DOHH2 (cell line): ENCODE measurements at regions not wholly inside any gene's neighbourhood (a gene's known extent, or its start where the extent isn't known, plus 50 kb on each side); places are given as distances from the start of the nearest gene placed in this dataset.

Source experiments
- H3F3A ChIP-seq: fragments of 200-600 bp; sonication (generic), shearing (Covaris generic); 2 replicates; pipeline ENCODE4 v1.6.0; 2016; ENCODE audit warnings: antibody characterized with exemption, mild to moderate bottlenecking; ENCODE audit not compliant: control insufficient read depth, insufficient read depth
- H3K27ac ChIP-seq: fragments of 200-600 bp; sonication (generic); 2 replicates; pipeline ENCODE4 v1.5.1; 2014; ENCODE audit warnings: low read depth, mild to moderate bottlenecking, low read length, moderate library complexity
- H3K27me3 ChIP-seq: fragments of 200-600 bp; sonication (generic); 2 replicates; pipeline ENCODE4 v1.6.1; 2014; ENCODE audit warnings: mild to moderate bottlenecking, low read length, mixed read lengths; ENCODE audit not compliant: control insufficient read depth
- H3K36me3 ChIP-seq: fragments of 200-600 bp; sonication (generic); 2 replicates; pipeline ENCODE4 v1.6.1; 2014; ENCODE audit warnings: mild to moderate bottlenecking, low read length, moderate library complexity, mixed read lengths; ENCODE audit not compliant: control insufficient read depth
- H3K4me1 ChIP-seq: fragments of 200-600 bp; sonication (generic); 2 replicates; pipeline ENCODE4 v1.6.1; 2014; ENCODE audit warnings: mild to moderate bottlenecking, low read length, mixed read lengths; ENCODE audit not compliant: control insufficient read depth
- H3K4me2 ChIP-seq: fragments of 200-600 bp; sonication (generic); 2 replicates; pipeline ENCODE4 v1.6.0; 2014; ENCODE audit warnings: mild to moderate bottlenecking, low read length, moderate library complexity
- H3K4me3 ChIP-seq: fragments of 200-600 bp; sonication (generic); 2 replicates; pipeline ENCODE4 v1.5.1; 2014; ENCODE audit warnings: mild to moderate bottlenecking, low read length, mixed read lengths
- H3K79me2 ChIP-seq: fragments of 200-600 bp; sonication (generic); 2 replicates; pipeline ENCODE4 v1.6.1; 2014; ENCODE audit warnings: mild to moderate bottlenecking, low read length, mixed read lengths; ENCODE audit not compliant: control insufficient read depth
- H3K9me2 ChIP-seq: fragments of 200-600 bp; sonication (generic); replicated peaks from 2 replicates; pipeline ENCODE4 v1.6.1; 2014; ENCODE audit warnings: mild to moderate bottlenecking, low read length, mixed read lengths; ENCODE audit not compliant: control insufficient read depth
- H3K9me3 ChIP-seq: fragments of 200-600 bp; sonication (generic); 2 replicates; pipeline ENCODE4 v1.6.1; 2014; ENCODE audit warnings: antibody characterized with exemption, low read length, mixed read lengths; ENCODE audit not compliant: control insufficient read depth, insufficient read depth
- H4K20me1 ChIP-seq: fragments of 200-600 bp; sonication (generic); 2 replicates; pipeline ENCODE4 v1.6.0; 2014; ENCODE audit warnings: low read depth, mild to moderate bottlenecking, antibody characterized with exemption, low read length, moderate library complexity; ENCODE audit not compliant: control insufficient read depth, insufficient read depth
- EZH2phosphoT487 ChIP-seq: fragments of 200-600 bp; sonication (generic); IDR thresholded peaks from 2 replicates; pipeline ENCODE4 v1.6.1; 2017; ENCODE audit warnings: borderline replicate concordance, mild to moderate bottlenecking, antibody characterized with exemption, low read length, moderate library complexity, mixed read lengths
- TF ChIP-seq, protein P1 (sequence below): fragments of 200-600 bp; sonication (generic); IDR thresholded peaks from one replicate; pipeline ENCODE4 v1.5.1; 2014; ENCODE audit warnings: antibody characterized with exemption, mild to moderate bottlenecking, low read depth, low read length; ENCODE audit not compliant: poor library complexity, severe bottlenecking

DNA sequence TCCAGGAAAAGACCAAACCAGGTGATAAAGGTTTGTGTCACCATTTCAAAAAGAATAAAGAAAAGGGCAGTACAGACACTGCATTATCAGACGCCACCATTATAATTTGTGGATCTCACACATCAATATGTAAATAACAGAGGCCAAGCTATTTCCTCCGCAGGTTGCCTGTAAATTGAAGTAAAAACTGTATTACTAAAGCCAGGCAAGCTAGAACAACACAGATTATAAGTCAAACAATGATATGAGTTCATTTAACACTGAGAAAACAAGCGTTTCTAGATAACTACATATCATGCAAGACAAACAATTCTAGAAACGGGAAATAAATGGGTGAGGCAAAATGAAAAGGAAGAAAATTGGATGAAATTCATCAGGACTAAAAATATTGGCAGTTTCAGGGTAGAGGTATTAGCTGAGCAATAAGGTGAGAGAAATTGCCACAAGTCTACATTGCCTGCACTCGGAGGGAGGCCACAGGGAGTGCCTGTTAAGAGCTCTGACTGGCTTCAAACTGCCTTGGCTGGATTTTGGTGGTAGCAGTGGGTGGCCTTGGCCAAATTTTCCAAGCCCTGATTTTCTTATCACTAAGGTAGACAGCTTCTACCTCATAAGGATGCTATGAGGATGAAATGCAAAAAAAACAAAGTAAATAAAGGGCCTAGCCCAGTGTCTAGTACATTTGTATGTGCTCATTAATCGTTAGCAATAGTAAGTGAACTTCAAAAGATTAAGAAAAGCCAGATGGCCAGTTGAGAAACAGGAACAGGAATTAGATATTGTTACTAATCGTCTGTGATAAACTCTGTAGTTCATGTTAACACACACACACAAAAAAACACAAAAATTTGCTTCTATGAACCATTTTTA lies 240.0 kb upstream of the NFE2L3 start:
- H4K20me1 ChIP-seq: no peaks in the 10 kb centered on the region

DNA sequence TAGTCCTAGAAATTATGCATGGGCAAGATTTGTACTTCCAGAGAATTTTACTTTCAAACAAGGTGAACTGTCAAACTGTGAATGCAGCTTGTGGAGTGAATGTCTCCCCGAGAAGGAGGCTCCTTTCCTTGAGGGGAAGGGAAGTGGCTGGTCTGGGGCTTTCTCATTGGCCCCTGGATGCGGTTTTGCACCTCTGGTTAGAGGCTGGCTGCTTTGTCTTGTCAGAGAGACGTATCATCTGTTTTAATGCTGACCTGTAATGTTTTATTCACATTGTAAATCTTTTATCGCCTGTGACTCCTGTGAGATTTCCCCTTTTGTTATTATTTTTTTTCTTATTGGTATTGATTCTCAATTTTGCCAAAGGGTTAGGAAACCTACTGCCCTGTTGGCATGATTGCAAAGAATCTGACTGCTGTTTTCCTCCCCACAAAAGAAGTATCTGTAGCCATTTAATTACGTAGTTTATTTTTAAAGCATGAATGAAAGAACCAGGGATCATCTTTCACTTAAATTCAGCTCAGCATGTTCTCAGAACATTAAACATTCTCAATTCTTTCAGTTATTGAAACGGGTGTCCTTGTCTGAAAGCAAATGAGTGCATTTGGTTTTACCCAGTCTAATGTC lies 238.3 kb upstream of the NFE2L3 start:
- H3K9me3 ChIP-seq: peaks cover 6% of the 10 kb centered on the region; the same call in 1 of the 2 replicates
- H3K9me2 ChIP-seq: no peaks in the 10 kb centered on the region
- no peaks in the 10 kb centered on the region for H3K4me1 ChIP-seq
- H3K4me2 ChIP-seq: no peak overlapping the region
- H3K79me2 ChIP-seq: no peaks in the 10 kb centered on the region
- H3K27ac ChIP-seq: no peak overlapping the region
- H4K20me1 ChIP-seq: no peaks in the 10 kb centered on the region
- H3F3A ChIP-seq: no peaks in the 10 kb centered on the region
- no peaks in the 10 kb centered on the region for H3K36me3 ChIP-seq
- H3K4me3 ChIP-seq: no peak overlapping the region
- TF ChIP-seq, protein P1, sequence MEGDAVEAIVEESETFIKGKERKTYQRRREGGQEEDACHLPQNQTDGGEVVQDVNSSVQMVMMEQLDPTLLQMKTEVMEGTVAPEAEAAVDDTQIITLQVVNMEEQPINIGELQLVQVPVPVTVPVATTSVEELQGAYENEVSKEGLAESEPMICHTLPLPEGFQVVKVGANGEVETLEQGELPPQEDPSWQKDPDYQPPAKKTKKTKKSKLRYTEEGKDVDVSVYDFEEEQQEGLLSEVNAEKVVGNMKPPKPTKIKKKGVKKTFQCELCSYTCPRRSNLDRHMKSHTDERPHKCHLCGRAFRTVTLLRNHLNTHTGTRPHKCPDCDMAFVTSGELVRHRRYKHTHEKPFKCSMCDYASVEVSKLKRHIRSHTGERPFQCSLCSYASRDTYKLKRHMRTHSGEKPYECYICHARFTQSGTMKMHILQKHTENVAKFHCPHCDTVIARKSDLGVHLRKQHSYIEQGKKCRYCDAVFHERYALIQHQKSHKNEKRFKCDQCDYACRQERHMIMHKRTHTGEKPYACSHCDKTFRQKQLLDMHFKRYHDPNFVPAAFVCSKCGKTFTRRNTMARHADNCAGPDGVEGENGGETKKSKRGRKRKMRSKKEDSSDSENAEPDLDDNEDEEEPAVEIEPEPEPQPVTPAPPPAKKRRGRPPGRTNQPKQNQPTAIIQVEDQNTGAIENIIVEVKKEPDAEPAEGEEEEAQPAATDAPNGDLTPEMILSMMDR: no peak
- no peak for TF ChIP-seq EZH2phosphoT487
- peaks cover 25% of the 10 kb centered on the region for H3K27me3 ChIP-seq

More for the DNA sequence above, 240.0 kb upstream of the NFE2L3 start:
- Histone ChIP-seq H3K4me2 (no peak overlapping the region), H3K36me3 (no peaks in the 10 kb centered on the region), H3K79me2 (no peaks in the 10 kb centered on the region), H3F3A (no peaks in the 10 kb centered on the region), H3K27ac (no peak overlapping the region), H3K9me2 (no peaks in the 10 kb centered on the region), H3K4me3 (no peak overlapping the region), H3K9me3 (no peaks in the 10 kb centered on the region), H3K27me3 (peaks cover 35% of the 10 kb centered on the region), H3K4me1 (no peaks in the 10 kb centered on the region)
- TF ChIP-seq, protein P1: no peak
- TF ChIP-seq EZH2phosphoT487: no peak

DNA sequence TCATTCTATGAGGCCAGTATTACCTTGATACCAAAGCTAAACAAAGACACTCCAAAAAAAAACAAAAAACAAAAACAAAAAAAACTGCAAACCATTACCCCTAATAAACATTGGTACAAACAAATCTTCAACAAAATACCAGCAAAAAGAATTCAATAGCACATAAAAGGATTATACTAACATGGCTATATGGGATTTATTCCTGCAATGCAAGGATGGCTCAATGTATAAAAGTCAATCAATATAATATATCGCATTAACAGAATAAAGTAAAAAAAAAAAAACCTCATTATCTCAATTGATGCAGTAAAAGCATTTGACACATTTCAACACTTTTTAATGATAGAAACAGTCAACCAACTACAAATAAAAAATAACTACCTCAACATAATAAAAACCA lies 233.3 kb upstream of the NFE2L3 start:
- Histone ChIP-seq H3K27me3 (peaks cover 25% of the 10 kb centered on the region), H3K9me2 (no peaks in the 10 kb centered on the region), H4K20me1 (no peaks in the 10 kb centered on the region), H3K27ac (no peak overlapping the region), H3K4me1 (no peaks in the 10 kb centered on the region), H3K4me2 (no peak overlapping the region), H3K9me3 (peaks cover 6% of the 10 kb centered on the region; the same call in 1 of the 2 replicates), H3K36me3 (no peaks in the 10 kb centered on the region), H3K79me2 (no peaks in the 10 kb centered on the region), H3F3A (no peaks in the 10 kb centered on the region), H3K4me3 (no peak overlapping the region)
- TF ChIP-seq, protein P1: no peak
- TF ChIP-seq EZH2phosphoT487: no peak
